HepG2 (cell line): ENCODE measurements at regions not wholly inside any gene's neighbourhood (a gene's known extent, or its start where the extent isn't known, plus 50 kb on each side); places are given as distances from the start of the nearest gene placed in this dataset.

Experiments used
- ATAC-seq: fragments of 200-7000 bp; cut with Tn5 transposase; 3 replicates; pipeline ENCODE4 v1.9.1; 2020; ENCODE audit warnings: mild to moderate bottlenecking, moderate library complexity
- BruUV-seq: library from RNA; stranded (reverse); fragments of 400-500 nt; replicated peaks from 2 replicates; lab custom pipeline; 2021; lab: Mats Ljungman, UMichigan
- CTCF ChIA-PET: fragments of 300-600 bp; formaldehyde crosslinking; extraction: SDS; loops from one replicate; lab custom pipeline; 2021; ENCODE audit warnings: low total read pairs, inconsistent platforms, low intra/inter-chr PET ratio; lab: Yijun Ruan, JAX
- POLR2A ChIA-PET: fragments of 350-600 bp; sonication (Branson Sonifier 250); formaldehyde crosslinking; loops from one replicate; lab custom pipeline; 2020; ENCODE audit warnings: antibody characterized with exemption, inconsistent platforms; lab: Yijun Ruan, JAX
- DNase-seq: peaks from one replicate; pipeline ENCODE4 v3.0.0-alpha.2; 2015; ENCODE audit warnings: low spot score
- FAIRE-seq: peaks from 3 replicates; lab custom pipeline; 2011; peaks lifted over from hg19 to GRCh38; lab: Jason Lieb, UNC
- H2AFZ ChIP-seq: one replicate; pipeline ENCODE4 v1.6.1; 2011; ENCODE audit warnings: low read length, inconsistent platforms
- H3K27ac ChIP-seq: fragments of 300-600 bp; 3 replicates; pipeline ENCODE4 v1.8.0; 2011; ENCODE audit warnings: mixed run types, mild to moderate bottlenecking, mixed read lengths, low read length, inconsistent platforms; ENCODE audit not compliant: insufficient read depth; ENCODE audit errors: extremely low read length
- H3K27me3 ChIP-seq, 2 experiments: fragments of 200-600 bp in 1 of 2; 2 replicates in 1 of 2; 3 replicates in 1 of 2; pipeline versions ENCODE4 v1.6.0 to v1.8.0; 2011; ENCODE audit warnings: low read length in 2 of 2, mild to moderate bottlenecking in 2 of 2, moderate library complexity in 2 of 2, inconsistent platforms in 1 of 2; ENCODE audit not compliant: insufficient read depth in 2 of 2, control insufficient read depth in 1 of 2
- H3K36me3 ChIP-seq, 2 experiments: fragments of 200-600 bp in 1 of 2; replicated peaks in 1 of 2; 2 replicates in 1 of 2; 3 replicates in 1 of 2; pipeline versions ENCODE4 v1.5.1 to v1.8.0; 2011; ENCODE audit warnings: low read length in 2 of 2, inconsistent platforms in 1 of 2; ENCODE audit not compliant: insufficient read depth in 2 of 2, control insufficient read depth in 1 of 2
- H3K4me1 ChIP-seq: 2 replicates; pipeline ENCODE4 v1.5.1; 2012; ENCODE audit warnings: low read length, inconsistent platforms; ENCODE audit not compliant: insufficient read depth
- H3K4me2 ChIP-seq: 2 replicates; pipeline ENCODE4 v1.6.0; 2011; ENCODE audit warnings: low read depth, low read length, inconsistent platforms
- H3K4me3 ChIP-seq, 3 experiments: fragments of 200-600 bp in 1 of 3; sonication (generic), shearing (Covaris generic) in 1 of 3; replicated peaks in 1 of 3; 2 replicates each; pipeline ENCODE4 v1.5.1; 2011 to 2016; ENCODE audit warnings: low read length in 3 of 3, inconsistent platforms in 2 of 3, low read depth in 2 of 3, mild to moderate bottlenecking in 2 of 3, control low read depth in 1 of 3, mixed read lengths in 1 of 3; ENCODE audit not compliant: insufficient read depth in 1 of 3
- H3K79me2 ChIP-seq: one replicate; pipeline ENCODE4 v1.6.1; 2011; ENCODE audit warnings: low read length, inconsistent platforms; ENCODE audit not compliant: insufficient read depth
- H3K9ac ChIP-seq: 2 replicates; pipeline ENCODE4 v1.6.0; 2011; ENCODE audit warnings: mild to moderate bottlenecking, low read depth, low read length, inconsistent platforms; ENCODE audit not compliant: insufficient read depth
- H3K9me3 ChIP-seq: 2 replicates; pipeline ENCODE4 v1.5.1; 2012; ENCODE audit warnings: mild to moderate bottlenecking, low read length
- H4K20me1 ChIP-seq: 2 replicates; pipeline ENCODE4 v1.6.0; 2011; ENCODE audit warnings: inconsistent platforms, mild to moderate bottlenecking, low read length, moderate library complexity; ENCODE audit not compliant: insufficient read depth
- ARNT ChIP-seq: fragments of 450-650 bp; IDR thresholded peaks from 2 replicates; pipeline ENCODE4 v1.6.1; 2017
- ASH2L ChIP-seq: fragments of 300-600, 200-600 bp; sonication (generic); IDR thresholded peaks from 2 replicates; pipeline ENCODE4 v1.7.0; 2017; ENCODE audit warnings: low read depth, mild to moderate bottlenecking, moderate library complexity, mixed read lengths, low read length; ENCODE audit not compliant: insufficient read length
- DRAP1 ChIP-seq: IDR thresholded peaks from 2 replicates; pipeline ENCODE4 v1.6.1; 2016; ENCODE audit warnings: missing genetic modification reagents, missing compliant biosample characterization
- HOXA9 ChIP-seq: sonication (generic); formaldehyde crosslinking; IDR thresholded peaks from 2 replicates; pipeline ENCODE4 v1.8.1; 2022; ENCODE audit warnings: missing genetic modification reagents, mild to moderate bottlenecking, moderate library complexity, borderline replicate concordance
- PCBP2 ChIP-seq: fragments of 200-400 bp; formaldehyde crosslinking; optimal IDR thresholded peaks from 2 replicates; pipeline ENCODE3; 2018; ENCODE audit warnings: low read length, low read depth; ENCODE audit not compliant: poor library complexity, severe bottlenecking
- PHF21A ChIP-seq: sonication (generic); formaldehyde crosslinking; IDR thresholded peaks from 2 replicates; pipeline ENCODE4 v1.5.0; 2020; ENCODE audit warnings: mild to moderate bottlenecking, missing genetic modification reagents
- SOX13 ChIP-seq, 3 experiments: fragments of 450-650 bp in 1 of 3; sonication (generic) in 1 of 3; formaldehyde crosslinking in 1 of 3; IDR thresholded peaks in 2 of 3; conservative IDR thresholded peaks in 1 of 3; 2 replicates each; pipeline versions ENCODE4 v1.5.0 to v1.6.1; 2016 to 2020; ENCODE audit warnings: antibody characterized with exemption in 1 of 3, mild to moderate bottlenecking in 1 of 3, missing compliant biosample characterization in 1 of 3, missing genetic modification reagents in 1 of 3, moderate library complexity in 1 of 3
- SPEN ChIP-seq: sonication (generic); formaldehyde crosslinking; IDR thresholded peaks from 2 replicates; pipeline ENCODE4 v1.5.1; 2020; ENCODE audit warnings: low read depth, mild to moderate bottlenecking, missing genetic modification reagents
- TRIM24 ChIP-seq: sonication (generic); formaldehyde crosslinking; IDR thresholded peaks from 2 replicates; pipeline ENCODE4 v1.8.0; 2022; ENCODE audit warnings: mild to moderate bottlenecking, missing genetic modification reagents
- ZNF10 ChIP-seq: sonication (generic); formaldehyde crosslinking; IDR thresholded peaks from 2 replicates; pipeline ENCODE4 v1.4.0; 2020; ENCODE audit warnings: mild to moderate bottlenecking, low read depth, missing genetic modification reagents, borderline replicate concordance
- ZNF224 ChIP-seq: sonication (generic); formaldehyde crosslinking; IDR thresholded peaks from 2 replicates; pipeline ENCODE4 v1.5.0; 2020; ENCODE audit warnings: mild to moderate bottlenecking, missing genetic modification reagents
- ZNF740 ChIP-seq: sonication (generic); formaldehyde crosslinking; IDR thresholded peaks from 2 replicates; pipeline ENCODE4 v1.4.0; 2020; ENCODE audit warnings: missing genetic modification reagents
- ZNF883 ChIP-seq: sonication (generic); formaldehyde crosslinking; IDR thresholded peaks from 2 replicates; pipeline ENCODE4 v1.5.1; 2020; ENCODE audit warnings: mild to moderate bottlenecking, missing genetic modification reagents; ENCODE audit errors: not compliant biosample characterization
- WGBS: methylation state at CpG from one replicate; pipeline ENCODE4 v1.1.6; 2017; ENCODE audit warnings: low lambda C conversion rate; 5-methylcytosine and 5-hydroxymethylcytosine counted together
- in situ Hi-C: cut with HindIII; loops from 2 replicates; pipeline ENCODE4 v1.10.0; 2017; ENCODE audit warnings: low pct_unique_long_range_greater_than_20kb; ENCODE audit not compliant: extremely low pct_ligation_motif_present
- intact Hi-C: fragments of 100-400 bp; cut with micrococcal nuclease; formaldehyde crosslinking; loops from one replicate; pipeline ENCODE4 v1.10.0; 2022; ENCODE audit not compliant: unreplicated experiment

GRCh38 chr2:139018252-139018651 lies 238.1 kb upstream of the NXPH2 start:
- Histone ChIP-seq H2AFZ (no peak overlapping the region), H3K9ac (no peak overlapping the region)
- no peak for FAIRE-seq
- TF ChIP-seq ASH2L (no peak), ARNT (no peak), TRIM24 (CRISPR knock-in tag) (no peak), ZNF10 (CRISPR knock-in tag) (no peak), ZNF883 (CRISPR knock-in tag) (no peak), PCBP2 (no peak), SPEN (CRISPR knock-in tag) (no peak), DRAP1 (CRISPR knock-in tag) (no peak), ZNF740 (no peak), SOX13 (IDR thresholded peaks at IDR 0.05) (no peak), SOX13 (CRISPR knock-in tag; conservative IDR thresholded peaks at IDR 0.05 in 1 of 2, IDR thresholded peaks at IDR 0.05 in 1 of 2) (no peak), HOXA9 (CRISPR knock-in tag) (no peak), PHF21A (CRISPR knock-in tag) (no peak), ZNF224 (CRISPR knock-in tag) (no peak)
- TF ChIP-seq, all 625 proteins: peak for 0
- ChIA-PET CTCF (no interaction called here), POLR2A (no interaction called here)
- intact Hi-C loops (no loop called here), in situ Hi-C loops (no loop called here)
- WGBS, result 0% methylated on average over 2 of the region's 2 CpGs
- Histone ChIP-seq H3K4me3 (no peak overlapping the region), H3K4me1 (no peaks in the 10 kb centered on the region), H3K36me3 (no peaks in the 10 kb centered on the region), H4K20me1 (no peaks in the 10 kb centered on the region), H3K4me2 (no peak overlapping the region), H3K9me3 (peaks cover 34% of the 10 kb centered on the region), H3K27ac (no peak overlapping the region), H3K27me3 (no peaks in the 10 kb centered on the region), H3K79me2 (no peaks in the 10 kb centered on the region)
- BruUV-seq, result no TSS peak
- no peak for DNase-seq
- ATAC-seq, result no peak
